ENCODE measurements at regions not wholly inside any gene's neighbourhood (a gene's known extent, or its start where the extent isn't known, plus 50 kb on each side); places are given as distances from the start of the nearest gene placed in this dataset.

GRCh38 chr17:6011206-6011605 lies 59.0 kb upstream of the WSCD1 start:
- H3K56ac ChIP-seq (ENCODE audit: extremely low read depth, insufficient read depth, low read length) = no peak overlapping the region
- ChIA-PET POLR2A (ENCODE audit: unreplicated experiment) (no interaction called here), CTCF (no interaction called here)
- no peaks in the 10 kb centered on the region for H3K9me1 ChIP-seq (ENCODE audit: insufficient read depth, low read length)
- H3K4ac ChIP-seq (ENCODE audit: low read depth, low read length) = no peak overlapping the region
- no TSS peak for BruUV-seq (replicated peaks)
- H3K4me3 ChIP-seq (ENCODE audit: insufficient read depth, low read depth, low read length) = no peak overlapping the region
- no peaks in the 10 kb centered on the region for H3K4me1 ChIP-seq (ENCODE audit: control insufficient read depth, insufficient read depth, low read length)
- H3K79me1 ChIP-seq (ENCODE audit: low read depth in 1 of 2, low read length in 2 of 2) = no peaks in the 10 kb centered on the region
- H3K9me3 ChIP-seq (ENCODE audit: control insufficient read depth, insufficient read depth, low read length) = peaks cover 12% of the 10 kb centered on the region; the same call in 1 of the 2 replicates
- no peak overlapping the region for H2AFZ ChIP-seq (replicated peaks; ENCODE audit: low read length, poor library complexity)
- dilution Hi-C loops (cut with HindIII; ENCODE audit: low sequenced_read_pairs, unreplicated experiment) = no loop called here
- no peak overlapping the region for H4K5ac ChIP-seq (ENCODE audit: low read depth, low read length)
- in situ Hi-C loops (cut with MboI; ENCODE audit: low sequenced_read_pairs) = no loop called here
- intact Hi-C loops (cut with micrococcal nuclease) = no loop called here
- ATAC-seq (ENCODE audit: low read depth) (no peak), DNase-seq (no peak)
- no peak overlapping the region for H2BK20ac ChIP-seq (ENCODE audit: low read depth, low read length)
- no peaks in the 10 kb centered on the region for H3K27me3 ChIP-seq (ENCODE audit: control insufficient read depth, insufficient read depth, low read length)
- no peak overlapping the region for H3K18ac ChIP-seq (ENCODE audit: low read depth, low read length)
- H2AK5ac ChIP-seq (ENCODE audit: low read depth, low read length) = no peak overlapping the region
- no peaks in the 10 kb centered on the region for H4K20me1 ChIP-seq (ENCODE audit: insufficient read depth, low read length)
- TF ChIP-seq RFX5 (IDR thresholded peaks at IDR 0.05; ENCODE audit: low read depth, low read length) (no peak), MAZ (IDR thresholded peaks at IDR 0.05; ENCODE audit: borderline replicate concordance, low read depth, low read length) (no peak), USF2 (IDR thresholded peaks at IDR 0.05; ENCODE audit: low read depth, low read length) (no peak), POLR2A (IDR thresholded peaks at IDR 0.05; ENCODE audit: low read depth, low read length) (no peak), MXI1 (IDR thresholded peaks at IDR 0.05; ENCODE audit: borderline replicate concordance, low read depth, low read length) (no peak), CEBPB (IDR thresholded peaks at IDR 0.05; ENCODE audit: low read depth, low read length) (no peak), CTCF (conservative IDR thresholded peaks at IDR 0.05; ENCODE audit: low read depth, low read length) (no peak), FOS (IDR thresholded peaks at IDR 0.05; ENCODE audit: low read depth, low read length) (no peak), BHLHE40 (IDR thresholded peaks at IDR 0.05; ENCODE audit: low read depth, low read length) (no peak), ELK1 (IDR thresholded peaks at IDR 0.05; ENCODE audit: borderline replicate concordance, low read depth, low read length) (no peak), SMC3 (IDR thresholded peaks at IDR 0.05; ENCODE audit: low read depth, low read length) (no peak), NFE2L2 (IDR thresholded peaks at IDR 0.05; ENCODE audit: low read depth, low read length) (no peak), CHD1 (IDR thresholded peaks at IDR 0.05; ENCODE audit: low read depth, low read length) (no peak), RCOR1 (IDR thresholded peaks at IDR 0.05; ENCODE audit: insufficient replicate concordance, low read length) (no peak), MAFK (IDR thresholded peaks at IDR 0.05; ENCODE audit: low read depth, low read length) (no peak)
- H2BK15ac ChIP-seq (ENCODE audit: low read depth, low read length) = no peak overlapping the region
- WGBS, 2 experiments (ENCODE audit: extremely low coverage in 2 of 2, insufficient read length in 1 of 2) = no CpG with 5 or more reads among the region's 1 CpG
- no peak overlapping the region for H3K23ac ChIP-seq (ENCODE audit: low read depth, low read length)
- no peak overlapping the region for H3K14ac ChIP-seq (replicated peaks; ENCODE audit: low read depth, low read length)
- H4K91ac ChIP-seq (ENCODE audit: insufficient read depth, low read depth, low read length) = no peak overlapping the region
- no peak overlapping the region for H3K4me2 ChIP-seq (ENCODE audit: low read depth, low read length)
- H3K9ac ChIP-seq (ENCODE audit: low read depth, low read length) = no peak overlapping the region
- no peaks in the 10 kb centered on the region for H3K36me3 ChIP-seq (ENCODE audit: control insufficient read depth, insufficient read depth, low read length)
- no peak overlapping the region for H2BK120ac ChIP-seq (ENCODE audit: low read depth, low read length)
- H4K8ac ChIP-seq (ENCODE audit: low read depth in 2 of 2, low read length in 2 of 2) = no peak overlapping the region
- H2BK5ac ChIP-seq (ENCODE audit: low read depth, low read length, poor library complexity, severe bottlenecking) = no peak overlapping the region
- H2AK9ac ChIP-seq (replicated peaks; ENCODE audit: low read depth, low read length, poor library complexity) = no peak overlapping the region
- no peak overlapping the region for H3K27ac ChIP-seq (ENCODE audit: insufficient read depth, low read length)
